Stimulated activated CD4-positive, alpha-beta T cell treated with anti-CD3 and anti-CD28 coated beads, Interleukin-15, amount 100 ng/mL, for 24 hours (primary cell): ENCODE measurements at regions not wholly inside any gene's neighbourhood (a gene's known extent, or its start where the extent isn't known, plus 50 kb on each side); places are given as distances from the start of the nearest gene placed in this dataset.

Source experiments
- DNase-seq: peaks from one replicate; pipeline ENCODE4 v3.0.0-alpha.2; 2020

DNA sequence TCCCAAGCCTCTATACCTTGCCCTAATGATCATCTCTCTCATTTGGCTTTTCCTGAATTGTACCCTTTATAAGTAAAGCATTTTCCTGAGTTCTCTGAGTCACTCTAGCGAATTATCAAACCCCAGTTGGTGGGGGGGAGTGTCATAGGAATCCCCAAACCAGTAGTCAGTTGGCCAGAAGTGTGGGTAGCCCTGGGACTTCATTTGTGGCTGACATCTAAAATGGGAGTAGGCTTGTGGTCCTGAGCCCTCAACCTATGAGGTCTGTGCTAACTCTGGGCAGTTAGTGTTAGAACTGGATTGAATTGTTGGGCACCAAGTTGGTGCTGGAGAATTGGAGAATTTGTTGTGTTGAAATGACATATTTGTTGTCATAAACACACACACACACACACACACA, 91.3 kb downstream of the BBS10 start:
- DNase-seq, result no peak

- no peak for DNase-seq
These were observed 91.9 kb downstream of the BBS10 start for GRCh38 chr12:76256321-76256720.

DNA sequence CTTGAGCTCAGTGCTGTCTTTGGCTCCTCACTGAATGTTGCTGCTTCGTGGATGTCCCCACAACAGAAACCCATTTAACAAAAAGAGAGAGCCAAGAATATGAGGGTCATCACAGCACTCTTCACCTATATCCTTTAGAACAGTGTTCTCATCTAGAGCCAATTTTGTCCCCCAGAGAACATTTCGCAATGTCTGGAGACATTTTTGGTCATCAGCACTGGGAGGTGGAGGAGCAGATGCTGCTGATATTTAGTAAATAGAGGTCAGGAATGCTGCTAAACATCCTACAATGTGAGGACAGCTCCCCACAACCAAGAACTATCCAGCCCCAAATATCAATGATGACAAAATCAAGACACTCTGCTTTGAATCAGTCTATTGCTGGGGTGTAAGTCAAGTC, 92.5 kb downstream of the BBS10 start:
- no peak for DNase-seq

- no peak for DNase-seq
These were observed 92.9 kb downstream of the BBS10 start for GRCh38 chr12:76255281-76255680.

DNA sequence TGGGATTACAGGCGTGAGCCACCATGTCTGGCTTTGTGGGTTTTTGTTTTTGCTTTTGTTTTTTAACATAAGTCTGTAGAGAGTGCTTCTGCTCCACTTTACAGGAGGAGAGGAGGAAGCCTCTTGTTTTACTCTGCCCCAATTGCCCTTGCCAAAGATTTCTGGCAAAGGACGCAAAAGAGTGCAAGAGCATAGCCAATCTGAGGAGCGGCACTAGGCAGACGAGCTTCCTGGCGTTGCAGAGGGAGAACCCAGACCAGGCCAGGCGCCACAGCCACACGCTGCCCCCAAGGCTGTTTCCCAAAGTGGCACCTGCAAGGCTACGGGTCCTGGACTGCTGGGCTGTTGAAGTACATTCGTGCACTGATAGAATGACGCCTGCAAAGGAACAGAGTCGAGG, 96.2 kb downstream of the BBS10 start:
- no peak for DNase-seq

DNA sequence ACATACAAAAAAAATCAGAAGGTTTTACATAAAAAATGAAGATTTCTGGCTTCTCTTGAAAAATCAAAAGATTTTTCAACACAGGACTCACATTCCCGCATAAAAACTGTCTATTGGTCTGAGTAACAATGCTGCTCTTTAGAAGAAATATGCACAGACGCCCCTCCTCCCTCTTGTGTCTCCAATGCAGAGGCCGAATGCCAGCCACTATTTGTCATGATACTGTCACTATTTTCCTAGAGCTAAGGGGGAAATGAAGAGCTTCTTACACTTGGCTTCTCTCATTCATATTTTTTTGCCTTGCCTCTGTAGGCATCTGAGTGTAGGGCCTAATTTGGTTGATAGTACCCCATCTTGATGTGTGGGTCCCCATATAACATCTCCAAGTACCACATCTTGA, 98.0 kb downstream of the BBS10 start:
- no peak for DNase-seq

- DNase-seq, result no peak
These were observed 98.7 kb downstream of the BBS10 start for GRCh38 chr12:76249501-76249900.

DNA sequence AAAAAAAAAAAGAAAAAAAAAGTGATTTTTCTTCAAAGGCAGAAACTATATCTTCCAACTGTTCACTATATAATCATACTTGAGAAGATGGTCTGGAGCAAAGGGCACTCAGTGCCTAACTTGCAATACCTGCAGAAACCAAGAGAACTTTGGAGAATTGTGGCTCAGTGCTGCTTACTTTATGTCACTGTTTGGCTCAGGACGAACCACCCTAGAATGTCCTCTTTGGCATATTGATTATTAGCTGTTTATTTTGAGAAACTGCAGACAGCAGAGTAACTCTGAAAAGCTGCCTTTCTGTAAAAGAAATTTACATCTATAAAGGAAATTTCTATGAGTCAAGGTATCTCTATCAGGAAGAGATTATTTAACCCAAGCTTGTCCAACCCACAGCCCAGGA, 100.2 kb downstream of the BBS10 start:
- DNase-seq, result no peak

DNA sequence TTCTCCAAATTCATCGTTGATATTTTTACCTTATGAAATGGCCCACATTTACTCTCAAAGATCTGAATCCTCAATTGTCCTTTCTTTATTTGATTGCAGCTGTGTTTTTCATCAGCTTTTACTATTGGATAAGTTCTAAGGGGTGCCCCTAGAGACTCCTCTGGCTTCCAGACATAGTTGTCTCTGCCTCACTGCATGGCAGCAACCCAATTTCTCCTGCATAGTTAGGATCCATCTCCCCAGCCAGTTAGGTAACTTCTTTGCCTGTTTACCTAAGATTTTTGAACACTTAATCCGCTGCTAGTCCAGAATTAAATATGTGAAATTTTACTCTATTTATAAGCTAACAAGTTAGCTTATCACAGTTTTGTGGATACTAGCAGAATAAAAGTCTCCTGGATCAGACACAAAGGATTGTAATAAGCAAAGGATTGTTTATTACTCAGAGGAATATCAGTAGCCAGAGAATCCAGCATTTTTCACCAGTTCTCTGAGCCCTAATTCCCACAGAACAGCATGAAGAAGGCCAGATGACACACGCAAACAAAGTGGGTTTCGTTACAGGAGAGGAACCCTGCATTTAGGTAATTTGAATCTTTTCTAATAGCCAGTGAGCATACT, 101.1 kb downstream of the BBS10 start:
- DNase-seq, result no peak

- no peak for DNase-seq
These were observed 101.6 kb downstream of the BBS10 start for GRCh38 chr12:76246611-76247010.

GRCh38 chr12:76244300-76244699, 103.9 kb downstream of the BBS10 start:
- DNase-seq, result no peak

DNA sequence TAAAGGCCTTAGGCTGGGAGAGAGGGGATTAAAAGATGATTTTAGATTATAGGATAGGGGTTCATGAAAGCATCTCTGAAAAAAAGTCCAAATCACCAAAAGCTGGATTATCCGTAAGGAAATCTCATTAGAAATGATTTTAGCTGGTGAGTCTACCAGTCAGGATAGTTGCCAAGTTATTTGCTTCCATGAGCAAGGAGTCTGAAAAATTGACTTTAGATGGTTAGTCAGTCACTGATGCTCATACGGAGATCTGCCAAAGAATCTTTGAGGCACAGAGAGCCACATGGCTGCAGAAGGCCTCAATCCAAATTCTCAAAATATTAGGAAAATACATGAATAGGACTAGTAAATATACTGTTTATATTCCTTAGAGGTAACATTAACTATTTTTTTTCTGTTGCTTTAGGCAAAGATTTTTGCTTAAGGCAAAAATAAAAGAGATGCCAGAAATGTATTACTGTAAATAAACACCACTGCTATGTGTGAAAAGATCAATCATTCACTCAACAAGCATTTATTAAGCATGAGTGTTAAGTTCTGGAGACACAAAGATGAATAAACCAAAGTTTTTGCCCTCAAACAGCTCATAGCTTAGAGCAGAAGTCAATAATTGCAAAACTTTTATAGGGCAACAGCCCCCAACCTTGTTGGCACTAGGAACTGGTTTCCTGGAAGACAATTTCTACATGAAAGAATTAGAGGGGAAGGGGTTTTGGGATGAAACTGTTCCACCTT, 105.2 kb downstream of the BBS10 start:
- DNase-seq, result no peak

- no peak for DNase-seq
These were observed 106.8 kb downstream of the BBS10 start for GRCh38 chr12:76241371-76241770.

DNA sequence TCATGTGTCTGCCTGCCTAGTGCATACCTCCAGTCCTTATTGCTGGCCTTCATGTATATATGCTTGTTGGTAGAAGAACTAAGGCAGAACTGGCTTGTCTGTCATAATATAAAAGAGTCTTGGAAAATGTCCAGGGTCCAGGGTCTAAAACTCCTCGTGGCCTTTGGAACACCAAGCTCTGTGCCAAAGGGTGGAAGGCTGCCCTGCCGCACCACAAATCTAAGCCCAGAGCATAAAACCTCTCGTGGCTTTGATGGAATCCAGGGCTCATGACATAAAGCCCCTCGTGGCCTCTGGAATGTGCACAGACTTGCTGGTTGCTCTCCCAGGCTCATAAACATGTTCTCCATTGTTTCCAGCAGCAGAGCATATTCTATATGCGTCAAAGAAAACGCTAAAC, 107.9 kb downstream of the BBS10 start:
- no peak for DNase-seq

DNA sequence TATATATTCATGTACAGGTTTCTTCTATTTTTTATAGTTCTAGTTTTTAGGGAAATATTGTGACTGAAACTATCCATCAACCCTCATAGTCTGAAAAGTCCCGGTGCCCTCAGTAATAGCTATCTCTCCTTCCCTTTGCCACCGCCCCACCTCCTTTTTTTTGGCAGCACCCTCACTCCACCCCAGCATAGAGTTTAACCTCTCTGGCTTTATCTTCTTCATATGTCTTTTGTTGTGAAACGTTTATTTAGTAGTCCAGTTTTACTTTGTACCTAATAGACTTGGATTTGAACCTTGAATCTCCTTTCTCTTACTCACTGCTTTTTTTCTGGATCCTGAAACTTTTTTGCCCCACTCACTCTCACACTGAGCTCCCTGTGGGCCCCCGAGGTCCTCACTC, 109.5 kb downstream of the BBS10 start:
- no peak for DNase-seq

GRCh38 chr12:76237086-76237701, 111.0 kb downstream of the BBS10 start:
- DNase-seq, result no peak

DNA sequence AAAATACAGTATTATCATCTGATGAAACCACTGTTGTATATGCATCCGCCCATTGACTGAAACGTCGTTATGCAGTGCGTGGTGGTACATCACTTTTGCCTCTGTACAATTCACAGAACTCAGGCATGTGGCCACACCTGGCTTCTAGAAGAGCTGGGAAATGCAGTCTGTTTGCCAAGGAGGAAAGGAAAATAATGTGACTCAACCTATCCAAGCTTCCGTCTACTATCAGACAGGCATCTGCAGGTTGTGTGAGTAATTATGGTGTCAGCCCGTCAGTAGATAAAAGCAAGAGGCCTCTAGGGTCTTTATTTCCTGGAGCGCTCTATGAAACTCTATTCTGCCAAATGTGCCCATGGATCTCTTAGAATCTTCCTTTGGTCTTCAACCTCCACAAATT, 111.6 kb downstream of the BBS10 start:
- no peak for DNase-seq

DNA sequence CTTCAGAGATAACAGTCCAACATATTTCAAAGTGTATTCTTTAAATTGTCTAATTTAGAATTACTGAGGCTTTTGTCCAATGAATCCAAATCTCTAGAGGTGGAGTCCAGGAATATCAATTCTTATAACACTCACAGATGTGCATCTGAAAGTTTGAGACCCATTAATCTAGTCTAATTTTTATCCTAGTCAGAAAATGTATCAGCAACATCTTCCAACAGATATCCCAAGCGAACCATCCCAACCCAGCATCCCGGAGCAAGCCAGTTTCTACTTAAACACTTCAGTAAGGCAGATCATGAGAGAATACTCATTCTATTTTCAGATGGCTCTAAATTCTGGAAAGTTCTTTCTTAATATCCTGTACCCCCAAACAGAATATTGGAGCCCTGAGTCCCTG, 113.5 kb downstream of the BBS10 start:
- DNase-seq, result no peak

DNA sequence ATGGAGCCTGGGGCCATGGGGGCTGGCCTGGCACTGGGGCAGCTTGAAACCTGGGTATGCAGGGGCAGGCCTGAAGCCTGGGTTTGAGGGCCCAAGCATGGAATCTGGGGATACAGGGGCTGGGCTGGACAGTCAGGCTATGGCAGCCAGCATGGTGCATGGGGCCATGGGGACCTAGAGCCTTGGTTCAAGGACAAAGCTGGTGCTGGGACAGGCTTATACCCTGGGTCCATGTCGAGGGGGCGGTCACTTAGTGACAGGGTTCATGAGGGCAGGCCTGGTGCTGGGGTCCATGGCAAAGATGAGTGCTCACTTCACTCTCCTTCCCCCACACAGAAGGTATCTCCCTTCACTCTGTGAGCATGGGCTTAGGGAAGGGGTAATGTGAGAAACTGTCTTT, 116.2 kb downstream of the BBS10 start:
- no peak for DNase-seq

- DNase-seq, result no peak
These were observed 121.3 kb downstream of the BBS10 start for GRCh38 chr12:76226956-76227355.

GRCh38 chr12:76226397-76226796, 121.8 kb downstream of the BBS10 start:
- DNase-seq, result no peak

DNA sequence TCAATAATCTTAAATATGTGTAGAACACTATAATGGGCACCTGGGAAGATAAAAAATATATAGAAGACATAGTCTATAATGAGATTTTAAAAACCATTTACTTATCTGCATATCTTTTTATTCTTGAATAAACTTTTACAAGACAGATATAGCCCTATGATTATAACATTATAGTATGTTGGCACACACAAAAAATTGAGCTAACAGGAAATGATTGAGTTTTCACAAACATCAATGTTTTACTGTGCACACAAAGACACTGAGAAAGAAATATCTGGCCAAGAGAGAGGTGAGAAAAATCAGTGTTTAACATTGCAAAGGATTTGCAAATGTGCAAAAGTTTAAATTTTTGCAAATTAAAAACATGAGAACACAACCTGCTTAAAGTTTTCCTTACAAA, 124.3 kb downstream of the BBS10 start:
- no peak for DNase-seq

GRCh38 chr12:76220980-76221379, 127.2 kb downstream of the BBS10 start:
- no peak for DNase-seq

- DNase-seq, result no peak
These were observed 128.4 kb downstream of the BBS10 start for GRCh38 chr12:76219806-76220205.
